GM18498 (cell line): ENCODE measurements at regions not wholly inside any gene's neighbourhood (a gene's known extent, or its start where the extent isn't known, plus 50 kb on each side); places are given as distances from the start of the nearest gene placed in this dataset.
A peak's percentile ranks its signal among the peaks of the same experiment; 100 is the strongest.

Source experiments
- ATAC-seq: cut with Tn5 transposase; IDR thresholded peaks from one replicate; pipeline ENCODE4 v1.9.1; 2021; ENCODE audit warnings: mild to moderate bottlenecking, moderate library complexity; ENCODE audit not compliant: unreplicated experiment

GRCh38 chr18:70450426-70451253 lies 161.8 kb downstream of the SOCS6 start:
- no peak for ATAC-seq

GRCh38 chr18:70448588-70448987 lies 159.7 kb downstream of the SOCS6 start:
- no peak for ATAC-seq

- no peak for ATAC-seq
Measured at GRCh38 chr18:70446063-70446462, 157.2 kb downstream of the SOCS6 start.

GRCh38 chr18:70442933-70443332 lies 154.1 kb downstream of the SOCS6 start:
- ATAC-seq, result no peak

- no peak for ATAC-seq
Measured at GRCh38 chr18:70432804-70433400, 144.1 kb downstream of the SOCS6 start.

- no peak for ATAC-seq
Measured at GRCh38 chr18:70431203-70431624, 142.4 kb downstream of the SOCS6 start.

GRCh38 chr18:70430501-70431173 lies 141.8 kb downstream of the SOCS6 start:
- ATAC-seq, result no peak

GRCh38 chr18:70429847-70430500 lies 141.1 kb downstream of the SOCS6 start:
- ATAC-seq, result no peak

- ATAC-seq, result peak; percentile 99
Measured at GRCh38 chr18:70428439-70428838, 139.6 kb downstream of the SOCS6 start.

GRCh38 chr18:70426818-70427217 lies 138.0 kb downstream of the SOCS6 start:
- no peak for ATAC-seq

GRCh38 chr18:70425236-70425635 lies 136.4 kb downstream of the SOCS6 start:
- no peak for ATAC-seq

GRCh38 chr18:70423988-70424387 lies 135.1 kb downstream of the SOCS6 start:
- no peak for ATAC-seq

GRCh38 chr18:70423120-70423519 lies 134.3 kb downstream of the SOCS6 start:
- ATAC-seq, result no peak

- ATAC-seq, result no peak
Measured at GRCh38 chr18:70422391-70422965, 133.6 kb downstream of the SOCS6 start.

GRCh38 chr18:70421471-70422390 lies 132.9 kb downstream of the SOCS6 start:
- ATAC-seq, result no peak

- ATAC-seq, result no peak
Measured at GRCh38 chr18:70420146-70420898, 131.5 kb downstream of the SOCS6 start.

GRCh38 chr18:70419526-70419925 lies 130.7 kb downstream of the SOCS6 start:
- ATAC-seq, result no peak

- ATAC-seq, result peak; percentile 99
Measured at GRCh38 chr18:70418546-70419311, 129.9 kb downstream of the SOCS6 start.
